Panc1 (cell line): ENCODE measurements at regions not wholly inside any gene's neighbourhood (a gene's known extent, or its start where the extent isn't known, plus 50 kb on each side); places are given as distances from the start of the nearest gene placed in this dataset.

Experiments used
- POLR2AphosphoS5 ChIP-seq: IDR thresholded peaks from 2 replicates; pipeline ENCODE4 v1.6.1; 2012; ENCODE audit warnings: mild to moderate bottlenecking, low read depth, low read length, moderate library complexity
- TF ChIP-seq, protein P1 (sequence below): fragments of 450-650 bp; IDR thresholded peaks from 2 replicates; pipeline ENCODE4 v1.5.1; 2017; ENCODE audit warnings: mild to moderate bottlenecking
- TF ChIP-seq, protein P2 (sequence below), 2 experiments: IDR thresholded peaks; 2 replicates each; pipeline ENCODE4 v1.6.1; 2011 to 2012; ENCODE audit warnings: low read depth in 2 of 2, control low read depth in 1 of 2, low read length in 1 of 2, mild to moderate bottlenecking in 1 of 2, moderate library complexity in 1 of 2; ENCODE audit not compliant: insufficient read depth in 1 of 2

DNA sequence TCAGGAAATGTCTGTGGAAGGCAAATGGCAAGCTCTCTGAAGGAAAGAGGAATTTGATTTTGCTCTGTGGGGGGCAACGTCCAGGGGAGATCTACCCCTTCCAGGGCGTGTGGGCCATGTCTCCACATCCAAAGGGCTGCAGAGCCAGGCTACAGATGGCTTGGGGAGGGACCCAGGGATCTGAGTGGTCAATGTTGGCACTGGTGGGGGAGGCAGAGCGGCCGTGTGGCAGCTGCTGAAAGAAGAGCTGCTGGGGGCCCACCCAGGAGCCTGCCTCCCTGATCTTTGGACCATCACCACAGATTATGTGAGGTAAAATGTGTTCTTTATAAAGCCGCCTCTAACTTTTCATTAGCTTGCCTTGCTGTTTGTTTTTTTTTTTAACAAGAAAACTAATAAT, 144.1 kb downstream of the HERPUD2 start:
- TF ChIP-seq POLR2AphosphoS5: no peak
- TF ChIP-seq, protein P1, sequence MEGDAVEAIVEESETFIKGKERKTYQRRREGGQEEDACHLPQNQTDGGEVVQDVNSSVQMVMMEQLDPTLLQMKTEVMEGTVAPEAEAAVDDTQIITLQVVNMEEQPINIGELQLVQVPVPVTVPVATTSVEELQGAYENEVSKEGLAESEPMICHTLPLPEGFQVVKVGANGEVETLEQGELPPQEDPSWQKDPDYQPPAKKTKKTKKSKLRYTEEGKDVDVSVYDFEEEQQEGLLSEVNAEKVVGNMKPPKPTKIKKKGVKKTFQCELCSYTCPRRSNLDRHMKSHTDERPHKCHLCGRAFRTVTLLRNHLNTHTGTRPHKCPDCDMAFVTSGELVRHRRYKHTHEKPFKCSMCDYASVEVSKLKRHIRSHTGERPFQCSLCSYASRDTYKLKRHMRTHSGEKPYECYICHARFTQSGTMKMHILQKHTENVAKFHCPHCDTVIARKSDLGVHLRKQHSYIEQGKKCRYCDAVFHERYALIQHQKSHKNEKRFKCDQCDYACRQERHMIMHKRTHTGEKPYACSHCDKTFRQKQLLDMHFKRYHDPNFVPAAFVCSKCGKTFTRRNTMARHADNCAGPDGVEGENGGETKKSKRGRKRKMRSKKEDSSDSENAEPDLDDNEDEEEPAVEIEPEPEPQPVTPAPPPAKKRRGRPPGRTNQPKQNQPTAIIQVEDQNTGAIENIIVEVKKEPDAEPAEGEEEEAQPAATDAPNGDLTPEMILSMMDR: no peak
- TF ChIP-seq, protein P2, sequence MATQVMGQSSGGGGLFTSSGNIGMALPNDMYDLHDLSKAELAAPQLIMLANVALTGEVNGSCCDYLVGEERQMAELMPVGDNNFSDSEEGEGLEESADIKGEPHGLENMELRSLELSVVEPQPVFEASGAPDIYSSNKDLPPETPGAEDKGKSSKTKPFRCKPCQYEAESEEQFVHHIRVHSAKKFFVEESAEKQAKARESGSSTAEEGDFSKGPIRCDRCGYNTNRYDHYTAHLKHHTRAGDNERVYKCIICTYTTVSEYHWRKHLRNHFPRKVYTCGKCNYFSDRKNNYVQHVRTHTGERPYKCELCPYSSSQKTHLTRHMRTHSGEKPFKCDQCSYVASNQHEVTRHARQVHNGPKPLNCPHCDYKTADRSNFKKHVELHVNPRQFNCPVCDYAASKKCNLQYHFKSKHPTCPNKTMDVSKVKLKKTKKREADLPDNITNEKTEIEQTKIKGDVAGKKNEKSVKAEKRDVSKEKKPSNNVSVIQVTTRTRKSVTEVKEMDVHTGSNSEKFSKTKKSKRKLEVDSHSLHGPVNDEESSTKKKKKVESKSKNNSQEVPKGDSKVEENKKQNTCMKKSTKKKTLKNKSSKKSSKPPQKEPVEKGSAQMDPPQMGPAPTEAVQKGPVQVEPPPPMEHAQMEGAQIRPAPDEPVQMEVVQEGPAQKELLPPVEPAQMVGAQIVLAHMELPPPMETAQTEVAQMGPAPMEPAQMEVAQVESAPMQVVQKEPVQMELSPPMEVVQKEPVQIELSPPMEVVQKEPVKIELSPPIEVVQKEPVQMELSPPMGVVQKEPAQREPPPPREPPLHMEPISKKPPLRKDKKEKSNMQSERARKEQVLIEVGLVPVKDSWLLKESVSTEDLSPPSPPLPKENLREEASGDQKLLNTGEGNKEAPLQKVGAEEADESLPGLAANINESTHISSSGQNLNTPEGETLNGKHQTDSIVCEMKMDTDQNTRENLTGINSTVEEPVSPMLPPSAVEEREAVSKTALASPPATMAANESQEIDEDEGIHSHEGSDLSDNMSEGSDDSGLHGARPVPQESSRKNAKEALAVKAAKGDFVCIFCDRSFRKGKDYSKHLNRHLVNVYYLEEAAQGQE (IDR thresholded peaks at IDR 0.05; ENCODE audit: insufficient read depth in 1 of 2, low read depth in 2 of 2, low read length in 1 of 2): no peak
